KMS-11 (cell line): ENCODE measurements at regions not wholly inside any gene's neighbourhood (a gene's known extent, or its start where the extent isn't known, plus 50 kb on each side); places are given as distances from the start of the nearest gene placed in this dataset.

ENCODE experiments used
- H2AFZ ChIP-seq: fragments of 200-600 bp; sonication (generic); 2 replicates; pipeline ENCODE4 v1.6.1; 2016; ENCODE audit warnings: antibody characterized with exemption, mixed run types, low read depth
- H3K27ac ChIP-seq: fragments of 200-600 bp; sonication (generic); 2 replicates; pipeline ENCODE4 v1.6.1; 2016; ENCODE audit warnings: mild to moderate bottlenecking, mixed run types
- H3K27me3 ChIP-seq: fragments of 200-600 bp; sonication (generic); 2 replicates; pipeline ENCODE4 v1.6.1; 2017; ENCODE audit warnings: mild to moderate bottlenecking, low read depth, mixed run types, moderate library complexity; ENCODE audit not compliant: insufficient read depth
- H3K36me3 ChIP-seq: fragments of 200-600 bp; sonication (generic); 2 replicates; pipeline ENCODE4 v1.6.1; 2017; ENCODE audit warnings: mild to moderate bottlenecking, mixed run types; ENCODE audit not compliant: insufficient read depth
- H3K4me1 ChIP-seq: fragments of 200-600 bp; sonication (generic); 2 replicates; pipeline ENCODE4 v1.6.1; 2016; ENCODE audit warnings: mild to moderate bottlenecking, low read depth, mixed run types; ENCODE audit not compliant: poor library complexity, severe bottlenecking
- H3K4me2 ChIP-seq: fragments of 200-600 bp; sonication (generic); 2 replicates; pipeline ENCODE4 v1.7.0; 2016; ENCODE audit warnings: mild to moderate bottlenecking, mixed run types
- H3K4me3 ChIP-seq: fragments of 200-600 bp; sonication (generic); IDR thresholded peaks from 2 replicates; pipeline ENCODE4 v1.6.1; 2017; ENCODE audit warnings: low read depth, low read length, mixed read lengths; ENCODE audit not compliant: insufficient read depth
- H3K79me2 ChIP-seq: fragments of 200-600 bp; sonication (generic); 2 replicates; pipeline ENCODE4 v1.6.1; 2016; ENCODE audit warnings: low read depth, mixed run types; ENCODE audit not compliant: insufficient read depth
- H3K9ac ChIP-seq: fragments of 200-600 bp; sonication (generic); 2 replicates; pipeline ENCODE4 v1.6.1; 2016; ENCODE audit warnings: mild to moderate bottlenecking, mixed run types
- H4K20me1 ChIP-seq: fragments of 200-600 bp; sonication (generic); 2 replicates; pipeline ENCODE4 v1.6.1; 2016; ENCODE audit warnings: mild to moderate bottlenecking, mixed run types; ENCODE audit not compliant: insufficient read depth
- CTCF ChIP-seq: fragments of 200-600 bp; sonication (generic); conservative IDR thresholded peaks from 2 replicates; pipeline ENCODE4 v1.6.1; 2017; ENCODE audit warnings: low read depth, mild to moderate bottlenecking, antibody characterized with exemption, low read length, moderate library complexity, mixed read lengths

- H3K36me3 ChIP-seq = no peaks in the 10 kb centered on the region
- H2AFZ ChIP-seq = no peak overlapping the region
- no peak overlapping the region for H3K27ac ChIP-seq
- no peak overlapping the region for H3K9ac ChIP-seq
- no peaks in the 10 kb centered on the region for H3K27me3 ChIP-seq
- H4K20me1 ChIP-seq = no peaks in the 10 kb centered on the region
- no peaks in the 10 kb centered on the region for H3K79me2 ChIP-seq
- no peak overlapping the region for H3K4me2 ChIP-seq
- no peak overlapping the region for H3K4me3 ChIP-seq
- no peaks in the 10 kb centered on the region for H3K4me1 ChIP-seq
- TF ChIP-seq CTCF = no peak
These were observed 326.7 kb upstream of the GRAMD2B start for GRCh38 chr5:126096442-126097006.

GRCh38 chr5:126097876-126098275 is 325.3 kb upstream of the GRAMD2B start:
- H3K9ac ChIP-seq = no peak overlapping the region
- no peak overlapping the region for H2AFZ ChIP-seq
- H3K4me1 ChIP-seq = no peaks in the 10 kb centered on the region
- H3K4me3 ChIP-seq = no peak overlapping the region
- H3K27ac ChIP-seq = no peak overlapping the region
- H4K20me1 ChIP-seq = no peaks in the 10 kb centered on the region
- H3K4me2 ChIP-seq = no peak overlapping the region
- TF ChIP-seq CTCF = no peak
- H3K36me3 ChIP-seq = no peaks in the 10 kb centered on the region
- no peaks in the 10 kb centered on the region for H3K79me2 ChIP-seq
- H3K27me3 ChIP-seq = no peaks in the 10 kb centered on the region

- Histone ChIP-seq H3K4me2 (no peak overlapping the region), H3K27ac (no peak overlapping the region), H3K4me1 (peaks cover 1% of the 10 kb centered on the region), H2AFZ (no peak overlapping the region), H4K20me1 (no peaks in the 10 kb centered on the region), H3K27me3 (no peaks in the 10 kb centered on the region), H3K4me3 (no peak overlapping the region), H3K9ac (no peak overlapping the region), H3K79me2 (no peaks in the 10 kb centered on the region), H3K36me3 (no peaks in the 10 kb centered on the region)
- TF ChIP-seq CTCF = no peak
These were observed 324.7 kb upstream of the GRAMD2B start for GRCh38 chr5:126098330-126099017.

GRCh38 chr5:126099077-126099476 is 324.1 kb upstream of the GRAMD2B start:
- Histone ChIP-seq H3K27ac (no peak overlapping the region), H3K4me2 (no peak overlapping the region), H3K27me3 (no peaks in the 10 kb centered on the region), H3K4me1 (peaks cover 7% of the 10 kb centered on the region), H4K20me1 (no peaks in the 10 kb centered on the region), H3K9ac (no peak overlapping the region), H3K36me3 (no peaks in the 10 kb centered on the region), H3K79me2 (no peaks in the 10 kb centered on the region), H2AFZ (no peak overlapping the region), H3K4me3 (no peak overlapping the region)
- TF ChIP-seq CTCF = no peak
